GM23338 (cell line): ENCODE measurements at regions not wholly inside any gene's neighbourhood (a gene's known extent, or its start where the extent isn't known, plus 50 kb on each side); places are given as distances from the start of the nearest gene placed in this dataset.

Experiments
- CREB1 ChIP-seq: fragments of 250-450 bp; sonication (Bioruptor Pico); IDR thresholded peaks from 2 replicates; pipeline ENCODE4 v1.5.0; 2020; ENCODE audit warnings: low read depth, mild to moderate bottlenecking, moderate library complexity
- EZH2 ChIP-seq: fragments of 200-600 bp; sonication (generic); IDR thresholded peaks from one replicate; pipeline ENCODE4 v1.8.0; 2017; ENCODE audit warnings: antibody characterized with exemption, mild to moderate bottlenecking, low read depth; ENCODE audit not compliant: unreplicated experiment
- EZH2phosphoT487 ChIP-seq: fragments of 200-600 bp; sonication (generic); IDR thresholded peaks from one replicate; pipeline ENCODE4 v1.8.1; 2018; ENCODE audit warnings: antibody characterized with exemption; ENCODE audit not compliant: unreplicated experiment
- POLR2AphosphoS5 ChIP-seq: IDR thresholded peaks from 2 replicates; pipeline ENCODE4 v1.6.1; 2016; ENCODE audit warnings: antibody characterized with exemption, low read depth
- ZNF331 ChIP-seq: fragments of 250-450 bp; sonication (Bioruptor Pico); IDR thresholded peaks from 2 replicates; pipeline ENCODE4 v1.5.0; 2020; ENCODE audit warnings: low read depth, mild to moderate bottlenecking, moderate library complexity
- TF ChIP-seq, protein P1 (sequence below), 2 experiments: fragments of 200-600 bp in 1 of 2; sonication (generic) in 1 of 2; conservative IDR thresholded peaks; 2 replicates each; pipeline versions ENCODE4 v1.5.1 to v1.6.1; 2016 to 2017; ENCODE audit warnings: antibody characterized with exemption in 2 of 2, low read depth in 2 of 2, mild to moderate bottlenecking in 2 of 2, moderate library complexity in 1 of 2
- TF ChIP-seq, protein P2 (sequence below): IDR thresholded peaks from 2 replicates; pipeline ENCODE4 v1.6.1; 2016; ENCODE audit warnings: antibody characterized with exemption

DNA sequence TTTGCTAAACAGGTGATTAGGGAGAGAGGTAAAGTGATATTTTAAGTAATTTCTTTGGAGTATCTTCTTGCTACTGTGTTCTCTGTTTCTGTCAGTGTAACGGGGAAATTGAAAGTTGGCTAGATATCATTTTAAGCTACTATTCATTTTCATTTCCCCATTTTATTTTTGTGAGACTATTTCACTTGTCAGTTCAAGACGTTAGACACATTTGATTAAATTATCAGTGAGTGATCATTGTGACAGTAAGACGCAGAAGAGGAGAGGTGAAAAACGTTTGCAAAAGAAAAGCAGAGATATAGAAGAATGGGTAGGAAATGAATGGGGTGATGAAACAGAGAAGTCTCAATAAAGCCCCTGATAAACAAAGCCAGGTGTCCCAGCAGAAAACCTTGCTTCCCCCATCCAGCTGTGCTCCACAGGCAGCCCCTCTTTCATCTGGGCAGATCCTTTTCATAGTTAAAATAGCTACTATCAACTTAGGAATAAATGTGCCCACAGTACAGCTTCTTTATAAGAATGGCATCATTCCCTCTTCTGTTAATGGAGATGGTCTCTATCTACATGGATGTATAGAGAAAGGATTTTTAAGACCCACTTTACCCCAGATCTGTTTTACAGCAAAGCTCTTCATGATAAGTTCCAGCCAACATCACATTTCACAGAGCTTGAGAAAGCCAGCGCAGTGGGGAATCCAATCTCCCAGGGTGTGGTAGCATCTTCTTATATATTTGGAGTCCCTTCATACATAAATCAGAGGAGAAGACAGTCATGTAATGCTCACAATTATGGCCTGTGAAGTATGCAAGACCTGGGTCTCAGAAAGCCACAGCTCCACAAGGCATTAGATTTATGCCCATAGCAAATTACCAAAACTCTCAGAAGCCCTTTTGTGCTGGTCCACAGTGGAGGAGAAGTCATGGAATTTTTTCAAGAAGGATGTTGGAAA, 138.1 kb upstream of the ITGB1 start:
- TF ChIP-seq, protein P1, sequence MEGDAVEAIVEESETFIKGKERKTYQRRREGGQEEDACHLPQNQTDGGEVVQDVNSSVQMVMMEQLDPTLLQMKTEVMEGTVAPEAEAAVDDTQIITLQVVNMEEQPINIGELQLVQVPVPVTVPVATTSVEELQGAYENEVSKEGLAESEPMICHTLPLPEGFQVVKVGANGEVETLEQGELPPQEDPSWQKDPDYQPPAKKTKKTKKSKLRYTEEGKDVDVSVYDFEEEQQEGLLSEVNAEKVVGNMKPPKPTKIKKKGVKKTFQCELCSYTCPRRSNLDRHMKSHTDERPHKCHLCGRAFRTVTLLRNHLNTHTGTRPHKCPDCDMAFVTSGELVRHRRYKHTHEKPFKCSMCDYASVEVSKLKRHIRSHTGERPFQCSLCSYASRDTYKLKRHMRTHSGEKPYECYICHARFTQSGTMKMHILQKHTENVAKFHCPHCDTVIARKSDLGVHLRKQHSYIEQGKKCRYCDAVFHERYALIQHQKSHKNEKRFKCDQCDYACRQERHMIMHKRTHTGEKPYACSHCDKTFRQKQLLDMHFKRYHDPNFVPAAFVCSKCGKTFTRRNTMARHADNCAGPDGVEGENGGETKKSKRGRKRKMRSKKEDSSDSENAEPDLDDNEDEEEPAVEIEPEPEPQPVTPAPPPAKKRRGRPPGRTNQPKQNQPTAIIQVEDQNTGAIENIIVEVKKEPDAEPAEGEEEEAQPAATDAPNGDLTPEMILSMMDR (conservative IDR thresholded peaks at IDR 0.05; ENCODE audit: low read depth in 2 of 2) = no peak
- TF ChIP-seq POLR2AphosphoS5 (no peak), EZH2 (no peak), CREB1 (CRISPR knock-in tag) (no peak), EZH2phosphoT487 (no peak), ZNF331 (CRISPR knock-in tag) (no peak)
- TF ChIP-seq, protein P2, sequence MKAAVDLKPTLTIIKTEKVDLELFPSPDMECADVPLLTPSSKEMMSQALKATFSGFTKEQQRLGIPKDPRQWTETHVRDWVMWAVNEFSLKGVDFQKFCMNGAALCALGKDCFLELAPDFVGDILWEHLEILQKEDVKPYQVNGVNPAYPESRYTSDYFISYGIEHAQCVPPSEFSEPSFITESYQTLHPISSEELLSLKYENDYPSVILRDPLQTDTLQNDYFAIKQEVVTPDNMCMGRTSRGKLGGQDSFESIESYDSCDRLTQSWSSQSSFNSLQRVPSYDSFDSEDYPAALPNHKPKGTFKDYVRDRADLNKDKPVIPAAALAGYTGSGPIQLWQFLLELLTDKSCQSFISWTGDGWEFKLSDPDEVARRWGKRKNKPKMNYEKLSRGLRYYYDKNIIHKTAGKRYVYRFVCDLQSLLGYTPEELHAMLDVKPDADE = no peak
